Left hindlimb (tissue), 1 donor: ENCODE measurements at regions not wholly inside any gene's neighbourhood (a gene's known extent, or its start where the extent isn't known, plus 50 kb on each side); places are given as distances from the start of the nearest gene placed in this dataset.

Source experiments
- DNase-seq: peaks from one replicate; pipeline ENCODE4 v3.0.0-alpha.2; 2018

DNA sequence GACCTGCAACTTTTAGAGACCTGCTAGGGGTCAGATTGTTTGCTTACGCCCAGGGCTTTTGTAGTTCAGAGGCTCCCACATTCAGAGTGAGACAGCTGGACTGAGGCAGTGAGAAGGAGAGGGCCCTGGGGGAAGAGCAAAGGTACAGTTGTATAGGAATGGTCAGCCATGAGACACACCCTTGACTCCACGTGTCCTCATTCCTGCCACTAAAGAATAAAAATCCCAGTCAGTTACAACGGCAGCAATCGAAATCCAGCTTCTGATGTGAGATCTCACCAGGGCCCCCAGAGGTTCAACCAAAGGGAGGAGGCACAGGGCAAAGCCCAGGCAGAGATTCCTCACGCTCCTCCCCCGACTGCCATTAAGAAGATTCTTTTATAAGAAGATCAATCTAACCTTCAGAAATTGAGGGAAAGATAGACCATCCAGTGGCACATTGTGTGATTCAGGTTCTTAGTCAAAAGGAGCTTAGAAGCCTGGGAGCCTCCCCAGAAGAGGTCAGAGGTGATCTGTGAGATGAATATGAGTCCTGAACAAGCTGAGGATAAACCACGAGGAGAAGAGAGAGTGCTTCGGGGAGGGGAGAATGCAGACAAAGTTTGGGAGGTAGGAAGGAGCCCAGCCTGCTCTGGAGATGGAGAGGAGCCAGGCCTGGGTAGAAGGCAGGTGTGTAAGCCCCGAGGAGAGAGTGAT lies 317.0 kb downstream of the CYP26B1 start:
- peak; percentile 35 for DNase-seq

DNA sequence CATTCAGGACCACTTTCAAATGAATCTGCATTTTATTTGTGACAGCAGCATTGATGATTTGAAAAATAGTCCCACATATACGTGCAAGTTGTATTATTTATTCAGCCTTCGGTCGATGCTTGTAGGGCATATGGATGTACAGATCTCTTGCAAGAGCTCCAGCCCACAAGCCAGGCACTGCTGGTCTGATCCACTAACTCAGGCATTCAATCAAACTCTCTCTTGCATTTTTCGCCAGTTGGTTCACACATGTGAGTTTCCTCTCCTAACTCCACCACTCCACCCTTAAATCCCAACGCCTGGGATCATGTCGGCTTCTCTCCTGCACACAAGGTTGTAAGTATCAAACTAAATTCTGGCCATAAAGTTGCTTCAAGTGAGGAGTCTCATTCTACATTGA lies 318.7 kb downstream of the CYP26B1 start:
- no peak for DNase-seq

DNA sequence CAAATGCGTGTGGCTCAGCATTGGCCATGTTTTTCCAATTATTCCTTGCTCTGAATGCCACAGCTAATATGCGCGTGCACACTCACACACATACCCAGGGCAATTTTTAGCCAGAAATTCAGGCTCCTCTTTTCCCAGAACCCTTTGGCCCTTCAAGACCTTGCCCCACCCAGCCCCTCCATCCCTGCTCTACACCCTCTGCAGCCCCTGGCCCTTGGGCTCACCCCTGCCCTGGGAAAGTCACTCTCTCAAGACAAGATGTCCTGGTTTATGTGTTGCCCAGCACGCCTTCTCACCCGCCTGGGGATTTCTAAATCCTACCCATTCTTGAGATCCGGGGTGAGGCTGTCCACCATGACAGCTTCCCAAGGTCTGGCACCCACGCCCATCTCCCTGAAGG lies 319.7 kb downstream of the CYP26B1 start:
- DNase-seq, result no peak

DNA sequence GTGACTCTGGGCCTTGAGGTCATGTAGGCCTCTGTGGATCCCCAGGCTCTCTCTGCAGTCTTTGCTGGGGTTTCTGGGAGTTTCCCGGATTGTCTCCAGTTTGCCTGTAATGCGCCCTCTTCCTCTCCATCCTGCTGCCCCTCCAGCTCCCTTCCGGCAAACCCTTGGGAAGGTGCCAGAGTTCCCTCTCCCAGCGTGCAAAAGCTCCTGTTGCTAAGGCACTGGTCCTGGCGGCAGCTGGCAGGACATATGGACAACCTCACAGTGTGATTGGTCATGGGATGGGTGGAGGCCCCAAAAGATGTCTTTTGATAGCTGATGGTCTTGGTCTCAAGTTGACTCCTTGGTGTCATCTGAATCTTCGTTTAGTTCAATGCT lies 320.1 kb downstream of the CYP26B1 start:
- no peak for DNase-seq

DNA sequence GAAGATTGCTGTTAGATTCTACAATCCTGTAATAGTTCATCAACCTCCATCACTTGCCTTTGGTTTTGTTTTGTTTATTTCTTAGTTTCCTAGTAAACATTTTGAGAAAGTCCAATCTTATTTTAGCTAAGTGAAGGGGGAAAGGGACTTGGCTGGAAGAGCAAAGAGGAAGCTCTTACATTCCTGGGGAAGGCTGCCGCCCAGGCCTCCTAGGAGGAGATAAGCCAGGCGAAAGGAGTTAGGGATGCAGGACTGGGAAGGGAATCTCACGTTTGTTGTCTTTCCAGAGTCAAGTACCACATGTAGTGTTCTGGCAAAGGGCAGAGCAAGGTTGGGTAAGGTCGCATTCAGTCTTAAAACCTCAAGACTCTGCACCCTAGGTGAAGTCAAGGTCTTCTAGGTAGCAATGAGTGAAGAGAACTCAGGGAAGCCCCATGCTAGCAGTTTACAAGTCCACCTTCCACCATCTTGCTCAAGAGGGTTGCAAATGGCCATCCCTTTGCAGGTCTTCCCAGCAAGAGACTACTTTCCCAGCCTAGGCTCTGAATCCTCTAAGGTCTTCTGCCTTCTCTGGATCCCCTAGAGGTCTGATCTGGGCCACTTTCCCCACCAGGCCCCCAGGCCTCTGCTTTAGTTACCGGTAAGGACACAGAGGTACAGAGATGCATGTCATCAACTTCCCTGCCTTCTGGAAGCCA lies 320.7 kb downstream of the CYP26B1 start:
- DNase-seq, result no peak

DNA sequence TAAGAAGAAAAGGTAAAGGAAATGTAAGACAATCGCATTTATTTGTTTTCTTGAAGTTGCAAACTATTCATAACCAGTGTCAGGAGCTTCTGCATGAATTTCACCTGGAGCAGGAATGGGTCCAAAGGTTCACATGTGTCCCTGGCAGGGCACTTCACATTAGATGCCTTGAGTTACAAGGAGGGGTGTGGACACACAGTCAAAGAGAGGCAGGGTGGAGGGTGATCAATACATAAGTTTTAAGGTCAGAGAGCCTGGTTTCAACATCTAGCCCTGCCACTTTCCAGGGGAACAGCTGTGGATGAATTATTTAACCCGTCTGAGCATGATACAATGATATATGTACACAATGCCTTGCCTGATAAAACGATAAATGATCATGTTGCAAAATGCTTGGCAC lies 321.4 kb downstream of the CYP26B1 start:
- DNase-seq, result no peak

DNA sequence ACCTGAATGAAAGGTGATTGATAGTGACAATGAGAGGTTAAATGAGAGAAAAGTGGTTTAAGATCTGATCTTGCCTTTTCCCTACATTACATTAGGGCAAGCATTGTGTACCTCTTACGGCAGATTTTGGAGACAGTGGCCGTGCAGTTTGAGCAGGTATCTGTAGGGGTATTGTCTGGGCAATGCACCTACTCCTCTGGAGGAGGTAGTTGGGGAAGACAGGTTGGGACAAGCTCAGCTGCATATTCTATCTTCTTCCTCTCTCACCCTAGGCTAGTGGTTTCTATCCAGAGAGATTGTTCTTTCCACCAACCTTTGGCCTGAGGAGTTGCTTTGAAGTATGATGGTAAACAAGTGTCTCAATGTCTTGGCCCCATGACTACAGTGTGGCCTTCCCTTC lies 323.2 kb downstream of the CYP26B1 start:
- DNase-seq, result no peak

DNA sequence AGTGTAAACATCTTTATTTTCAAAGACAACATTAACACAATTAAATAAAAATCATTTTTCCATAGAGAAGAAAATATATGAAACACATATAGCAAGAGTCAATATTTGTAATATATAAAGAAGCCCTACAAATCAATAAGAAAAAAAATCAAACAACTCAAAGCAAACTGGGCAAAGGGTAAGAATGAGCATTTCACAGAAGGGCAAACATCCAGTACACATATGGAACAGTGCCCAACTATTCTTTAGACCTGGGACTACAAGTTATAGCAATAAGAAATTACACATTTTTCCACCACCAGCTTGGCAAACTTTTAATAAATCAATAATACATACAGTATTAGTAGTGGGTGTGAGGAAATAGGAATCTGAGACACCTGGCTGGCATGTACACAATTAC lies 324.1 kb downstream of the CYP26B1 start:
- no peak for DNase-seq

DNA sequence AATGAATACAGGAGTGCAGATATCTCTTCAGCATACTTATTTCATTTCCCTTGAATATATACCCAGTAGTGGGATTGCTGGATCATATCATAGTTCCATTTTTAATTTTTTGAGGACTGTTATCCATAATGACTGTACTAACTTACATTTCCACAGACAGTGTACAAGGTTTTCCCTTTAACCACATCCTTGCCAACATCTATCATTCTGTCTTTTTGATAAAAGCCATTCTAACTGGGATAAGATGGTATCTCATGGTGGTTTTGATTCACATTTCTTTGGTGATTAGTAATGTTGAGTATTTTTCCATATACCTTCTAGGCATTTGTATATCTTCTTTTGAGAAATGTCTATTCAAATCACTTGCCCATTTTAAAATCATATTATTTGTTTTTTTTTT lies 325.2 kb downstream of the CYP26B1 start:
- no peak for DNase-seq

DNA sequence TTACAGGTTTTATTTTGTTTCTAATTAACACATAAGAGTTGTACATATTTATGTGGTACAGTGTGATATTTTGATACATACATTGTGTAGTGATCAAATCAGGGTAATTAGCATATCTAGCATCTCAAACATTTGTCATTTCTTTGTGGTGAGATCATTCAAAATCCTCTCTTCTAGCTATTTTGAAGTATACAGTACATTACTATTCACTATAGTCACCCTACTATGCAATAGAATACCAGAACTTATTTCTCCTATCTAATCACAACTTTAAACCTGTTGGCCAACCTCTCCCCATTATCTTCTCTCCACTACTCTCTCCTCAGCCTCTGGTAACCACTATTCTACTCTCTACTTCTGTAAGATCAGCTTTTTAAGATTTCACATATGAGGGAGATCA lies 325.8 kb downstream of the CYP26B1 start:
- no peak for DNase-seq

DNA sequence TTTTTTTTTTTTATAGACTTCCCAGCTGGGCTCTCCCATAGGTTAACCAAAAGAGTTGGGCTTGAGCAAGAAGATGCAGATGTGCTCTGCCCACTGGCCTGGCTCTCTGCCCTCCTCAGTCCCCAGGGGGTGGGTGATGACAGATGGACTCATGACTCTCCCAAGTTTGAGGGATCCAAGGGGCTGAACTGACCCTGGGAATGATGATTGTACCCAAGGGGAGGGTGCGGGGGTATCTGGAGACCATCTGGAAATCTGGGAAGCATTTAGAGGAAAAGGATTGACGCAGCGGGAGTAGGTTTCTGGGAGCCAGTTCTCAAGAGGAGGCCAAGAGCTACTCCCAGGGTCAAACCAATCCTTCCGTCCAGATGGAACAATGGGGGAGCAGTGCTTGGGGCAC lies 330.8 kb downstream of the CYP26B1 start:
- no peak for DNase-seq

DNA sequence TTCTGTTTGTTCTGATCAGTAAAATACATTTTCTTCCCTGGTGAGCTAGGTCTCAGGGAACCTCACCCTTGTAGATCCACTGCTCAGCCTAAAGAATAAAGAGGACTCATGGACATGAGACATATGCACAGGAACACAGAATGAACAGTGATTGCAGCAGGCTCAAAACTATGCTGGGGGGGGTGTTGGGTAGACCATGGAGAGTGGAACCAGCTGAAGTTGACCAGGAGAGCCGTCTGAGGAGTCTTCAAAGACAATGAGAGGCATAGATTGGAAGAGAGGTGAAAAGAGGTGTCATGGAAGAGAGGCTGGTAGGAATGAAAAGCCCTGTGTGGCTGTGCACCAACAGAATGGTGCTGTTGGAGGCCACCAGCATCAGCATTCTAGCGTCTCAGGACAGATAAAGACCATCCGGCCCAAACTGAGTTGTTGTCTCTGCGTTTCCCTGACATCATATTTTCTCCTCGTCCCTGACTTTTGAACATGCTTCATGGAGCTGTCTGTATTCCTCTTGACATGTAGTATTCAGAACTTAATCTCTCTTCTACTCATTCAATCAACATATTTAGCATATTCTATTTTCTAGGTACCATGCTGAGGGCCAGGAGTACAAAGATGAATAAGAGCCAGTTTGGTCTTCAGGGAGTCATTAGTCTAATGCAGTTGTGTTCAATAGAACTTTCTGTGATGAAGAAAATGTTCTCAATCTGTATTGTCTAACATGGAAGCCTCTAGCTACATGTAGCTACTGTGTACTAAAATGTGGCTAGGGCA lies 331.8 kb downstream of the CYP26B1 start:
- no peak for DNase-seq

DNA sequence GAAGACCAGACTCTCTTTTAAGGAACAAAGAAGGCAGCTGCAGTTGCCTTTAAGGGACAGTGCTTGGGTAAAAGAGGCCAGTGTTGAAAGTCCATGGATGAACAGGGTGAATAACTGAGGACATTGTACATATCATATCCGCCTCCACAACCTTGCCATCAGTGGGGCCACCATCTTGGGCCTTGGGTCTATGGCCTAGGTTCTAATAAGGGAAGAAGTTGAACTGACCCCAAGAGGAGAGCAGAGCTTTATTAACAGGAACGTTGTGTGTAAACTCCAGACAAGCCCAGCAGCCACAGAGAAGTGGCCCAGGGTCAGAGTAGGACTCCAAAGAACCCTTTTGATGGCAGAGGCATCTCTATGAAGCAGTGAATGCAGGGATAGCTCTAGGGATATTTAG lies 332.8 kb downstream of the CYP26B1 start:
- no peak for DNase-seq

DNA sequence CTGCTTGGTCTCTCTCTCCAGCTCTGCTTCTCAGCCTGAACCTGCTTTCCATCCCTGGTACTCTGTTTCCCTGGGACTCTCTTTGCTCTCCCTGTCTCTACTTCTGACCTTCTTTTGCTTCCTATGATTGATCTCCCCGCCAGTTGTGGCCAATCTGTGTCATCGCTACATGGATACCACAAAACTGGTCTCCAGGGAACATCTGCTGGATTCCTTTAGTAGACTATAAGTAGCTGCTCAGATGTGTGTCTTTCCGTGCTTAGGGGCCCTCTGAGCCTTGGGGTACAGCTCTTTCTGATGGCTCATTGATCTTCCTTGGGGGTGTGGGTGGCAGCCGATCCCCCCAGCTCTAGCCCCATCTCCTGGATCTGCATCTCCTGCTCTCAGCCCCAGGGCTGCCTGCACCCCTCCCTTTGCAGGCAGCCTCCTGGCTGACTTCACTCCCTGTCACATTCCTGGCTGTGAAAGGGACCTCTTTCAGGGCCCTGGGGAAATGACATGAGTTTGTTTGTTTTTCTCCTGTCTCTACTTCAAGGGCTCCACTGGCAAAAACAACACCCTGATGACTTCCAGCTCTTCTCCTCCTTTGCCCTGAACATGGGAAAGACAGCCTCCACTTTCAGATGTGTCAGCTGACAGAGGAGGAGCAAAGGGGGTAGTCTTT lies 333.7 kb downstream of the CYP26B1 start:
- DNase-seq, result no peak

DNA sequence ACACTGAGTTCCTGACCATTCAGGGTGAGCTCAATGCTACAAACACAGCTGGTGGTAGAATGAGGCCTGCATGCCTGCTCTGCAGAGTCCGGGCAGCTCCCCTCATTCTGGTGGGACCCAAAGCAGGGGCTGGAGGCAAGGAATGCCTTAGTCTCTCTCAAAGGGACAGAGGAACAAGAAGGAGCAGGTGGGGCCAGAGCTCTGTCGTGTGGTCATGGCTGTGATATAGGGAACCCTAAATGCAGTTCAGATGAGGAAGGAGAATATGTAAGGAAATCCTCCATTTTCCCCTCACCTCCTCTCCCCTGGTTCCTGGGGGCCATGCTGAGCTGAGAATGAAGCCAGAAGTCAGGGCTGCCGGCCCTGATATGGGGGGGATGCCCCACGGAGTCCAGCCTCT lies 334.3 kb downstream of the CYP26B1 start:
- no peak for DNase-seq

DNA sequence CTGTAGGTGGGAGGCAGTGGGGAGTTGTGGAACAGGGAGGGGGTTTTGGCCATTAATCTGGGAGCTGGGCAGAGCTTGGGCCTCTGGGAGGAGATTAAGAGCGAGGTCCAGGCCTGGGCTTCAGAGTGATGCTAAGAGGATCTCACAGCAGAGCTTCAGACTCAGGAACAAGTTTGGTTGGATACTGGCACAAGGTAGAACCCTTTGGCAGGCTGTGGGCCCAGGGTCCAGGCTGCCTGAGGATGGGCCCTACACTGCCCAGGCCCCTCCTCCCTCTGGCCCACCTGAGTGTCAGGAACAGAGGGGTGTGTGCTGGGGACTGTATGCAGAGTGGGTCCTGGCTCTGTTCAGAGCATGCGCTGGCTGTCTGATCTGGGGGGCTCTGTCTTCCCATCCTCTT lies 334.9 kb downstream of the CYP26B1 start:
- DNase-seq, result no peak

DNA sequence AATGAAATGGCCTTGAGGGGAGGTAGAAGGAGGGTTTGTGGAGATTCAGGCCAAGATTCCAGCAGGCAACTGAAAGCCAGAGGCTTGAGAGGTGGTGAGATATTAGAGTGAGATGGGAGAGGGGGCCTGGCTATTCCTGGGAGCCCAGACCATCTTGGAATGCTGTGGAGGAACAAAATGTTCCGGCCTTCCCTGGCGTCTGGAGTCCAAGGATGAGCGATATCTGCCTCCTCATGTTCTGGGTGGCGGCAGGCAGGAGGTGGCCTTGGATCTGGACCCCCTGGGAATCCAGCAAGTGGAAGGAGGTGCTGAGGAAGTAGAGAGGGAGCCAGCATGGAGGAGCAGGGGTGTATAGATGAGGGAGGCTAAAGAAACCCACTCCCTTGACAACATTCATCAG lies 335.9 kb downstream of the CYP26B1 start:
- DNase-seq, result no peak

DNA sequence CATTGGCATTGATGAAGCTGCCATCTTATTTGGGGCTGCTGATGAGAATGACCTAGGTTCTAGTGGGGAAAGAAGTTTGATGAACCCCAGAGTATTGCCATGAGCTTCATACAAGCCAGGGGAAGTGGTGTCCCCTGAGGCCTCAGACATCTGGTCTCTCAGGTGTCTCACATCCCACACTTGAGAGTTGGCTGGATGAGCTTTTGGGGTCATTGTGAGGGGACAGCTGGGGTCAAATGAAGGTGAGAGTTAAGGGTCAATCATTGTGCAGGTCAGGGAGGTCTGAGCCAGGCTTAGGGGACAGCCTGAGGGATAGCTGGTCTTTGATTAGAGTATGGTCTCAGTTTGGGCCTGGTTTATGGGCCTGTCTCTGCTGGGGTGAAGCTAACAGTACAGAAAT lies 336.5 kb downstream of the CYP26B1 start:
- no peak for DNase-seq

DNA sequence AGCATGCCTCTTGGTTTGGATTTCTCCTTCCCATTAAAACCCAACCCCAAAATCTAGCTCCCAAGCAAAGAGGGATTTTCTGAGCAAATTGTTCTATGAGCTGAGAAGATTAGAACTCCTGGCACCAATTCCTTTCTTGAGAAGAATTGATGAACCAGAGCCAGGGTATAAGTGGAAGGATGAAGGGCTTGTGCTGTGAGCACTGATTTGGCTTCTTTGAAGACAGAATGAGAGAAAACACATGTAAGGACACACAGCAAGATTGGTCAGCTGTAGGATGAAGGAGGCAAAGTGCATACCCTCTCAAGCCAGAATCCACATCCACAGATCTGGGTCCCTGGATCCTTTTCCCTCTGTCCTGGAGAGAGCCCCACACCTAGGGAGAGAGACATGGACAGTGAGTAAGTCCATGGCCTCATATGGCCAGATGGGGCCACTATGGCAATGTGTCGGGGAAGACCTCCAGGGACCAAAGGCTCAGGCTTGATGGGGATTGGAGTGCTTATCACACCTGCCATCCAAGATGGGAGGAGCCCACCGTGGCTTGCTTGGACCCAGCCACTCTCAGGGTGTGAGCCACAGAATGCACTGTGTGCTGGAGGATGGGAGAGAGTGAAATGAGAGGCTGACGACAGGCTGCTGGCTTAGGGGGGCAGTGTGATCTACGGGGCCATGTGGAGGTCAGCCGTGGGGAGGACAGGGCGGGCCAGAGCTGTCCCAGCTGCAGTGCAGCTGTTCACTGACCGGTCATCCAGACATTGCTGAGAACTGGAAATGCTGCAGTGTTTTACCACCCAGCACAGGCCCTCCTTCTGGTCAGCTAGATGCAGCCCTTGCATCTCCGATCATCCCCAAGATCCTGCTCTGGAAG lies 339.8 kb downstream of the CYP26B1 start:
- peak; percentile 75 for DNase-seq

DNA sequence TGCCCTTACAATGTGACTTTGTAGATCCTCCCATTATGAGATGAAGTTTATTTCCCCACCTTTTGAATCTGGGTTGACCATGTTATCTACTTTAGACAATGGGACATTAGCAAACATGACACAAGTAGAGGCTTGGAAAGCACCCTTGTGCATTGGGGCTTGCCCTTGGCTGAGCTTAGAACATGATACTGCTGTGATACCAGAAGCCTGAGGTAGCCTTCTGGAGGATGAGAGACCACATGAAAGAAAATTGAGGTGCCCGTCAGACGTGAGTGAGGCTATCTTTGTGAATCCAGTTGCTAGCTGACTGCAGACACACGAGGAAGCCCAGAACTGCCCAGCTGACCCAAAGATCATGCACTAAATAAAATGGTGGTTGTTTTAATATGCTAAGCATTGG lies 341.2 kb downstream of the CYP26B1 start:
- DNase-seq, result no peak

DNA sequence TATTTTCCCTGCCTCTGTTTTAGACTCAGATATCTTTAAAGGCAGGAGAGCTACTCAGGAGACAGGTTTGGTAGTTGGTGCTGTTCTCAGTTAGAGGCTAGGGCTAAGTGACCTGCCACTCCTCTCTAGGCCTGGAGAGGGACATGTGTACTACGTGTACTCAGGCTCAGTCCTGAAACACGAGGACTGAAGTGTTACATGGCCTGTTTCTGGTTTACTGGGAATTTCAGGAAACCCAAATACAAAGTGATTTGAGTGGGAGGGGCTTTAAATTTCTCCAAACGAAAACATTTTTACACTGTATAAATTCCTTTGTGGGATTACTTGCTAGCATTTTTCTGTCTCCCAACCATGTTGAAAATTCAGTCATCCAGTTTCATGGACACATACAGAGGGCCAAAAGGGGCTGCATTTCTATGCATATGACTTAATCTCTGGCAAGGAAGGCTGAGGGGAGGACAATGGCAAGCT lies 343.3 kb downstream of the CYP26B1 start:
- no peak for DNase-seq

DNA sequence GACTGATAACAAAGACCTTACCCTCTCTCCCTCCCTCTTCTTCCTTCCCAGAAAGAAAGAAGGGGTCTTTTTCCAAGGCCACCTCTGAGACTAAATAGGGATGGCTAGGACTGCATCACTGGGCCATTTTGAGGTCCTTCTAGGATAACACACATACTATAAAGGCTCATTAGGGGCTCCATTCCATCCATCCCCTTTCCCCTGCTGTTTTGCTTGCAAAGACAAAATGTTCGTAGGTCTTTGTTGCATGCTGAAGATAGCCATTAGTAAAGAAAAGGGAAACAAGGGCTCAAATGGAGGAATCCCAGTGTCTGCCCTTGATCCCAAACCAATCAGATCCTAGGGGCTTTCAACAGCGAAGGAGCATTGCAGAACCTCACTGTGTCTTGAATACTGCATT lies 344.3 kb downstream of the CYP26B1 start:
- no peak for DNase-seq

DNA sequence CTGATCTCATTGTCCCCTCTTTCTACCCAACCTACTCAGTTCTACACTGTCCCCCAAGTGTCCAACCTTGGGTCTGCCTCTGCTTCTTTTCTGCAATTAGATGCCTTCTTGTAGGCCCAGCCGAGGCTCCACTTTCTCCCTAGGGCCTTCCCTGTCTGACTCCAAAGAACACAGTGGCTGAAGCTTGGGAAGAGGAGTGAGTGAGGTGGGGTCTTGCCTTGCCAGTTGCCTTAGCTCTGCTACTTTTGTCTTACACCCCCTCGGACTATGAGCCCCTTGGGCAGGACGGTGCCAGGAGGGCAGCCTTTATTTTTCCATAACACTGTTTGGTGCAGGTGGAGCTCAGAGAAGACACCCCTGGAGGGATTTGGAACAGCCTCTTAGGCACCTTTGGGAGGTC lies 345.1 kb downstream of the CYP26B1 start:
- no peak for DNase-seq
